H1 (cell line): ENCODE measurements at regions not wholly inside any gene's neighbourhood (a gene's known extent, or its start where the extent isn't known, plus 50 kb on each side); places are given as distances from the start of the nearest gene placed in this dataset.

Experiments
- FOSL1 ChIP-seq: IDR thresholded peaks from 2 replicates; pipeline ENCODE4 v1.6.1; 2011; ENCODE audit warnings: mild to moderate bottlenecking, low read depth, low read length, moderate library complexity; ENCODE audit not compliant: insufficient read depth
- USF2 ChIP-seq: IDR thresholded peaks from 2 replicates; pipeline ENCODE4 v1.6.1; 2011; ENCODE audit warnings: low read length, improper control_type of control experiment

GRCh38 chr14:65259000-65259399 lies 153.5 kb upstream of the FUT8 start (continued):
- TF ChIP-seq FOSL1 (no peak), USF2 (no peak)
